Motor neuron (in vitro differentiated cells): ENCODE measurements at regions not wholly inside any gene's neighbourhood (a gene's known extent, or its start where the extent isn't known, plus 50 kb on each side); places are given as distances from the start of the nearest gene placed in this dataset.
A peak's percentile ranks its signal among the peaks of the same experiment; 100 is the strongest.

Experiments used
- ATAC-seq, 8 experiments: fragments of 200-7000 bp; cut with Tn5 transposase; replicated peaks in 6 of 8; 2 replicates each; pipeline ENCODE4 v1.8.0; 2021; ENCODE audit warnings: mild to moderate bottlenecking in 8 of 8, moderate library complexity in 8 of 8
- H3K27ac ChIP-seq, 2 donors: fragments of 250-450 bp; sonication (Bioruptor Pico); 2 replicates each; pipeline ENCODE4 v1.9.0; 2021; ENCODE audit warnings: antibody characterized with exemption in 2 of 2, mild to moderate bottlenecking in 2 of 2, moderate library complexity in 1 of 2
- H3K4me1 ChIP-seq, 2 donors: fragments of 250-450 bp; sonication (Bioruptor Pico); replicated peaks in 1 of 2; 2 replicates each; pipeline ENCODE4 v1.6.1; 2021; ENCODE audit warnings: antibody characterized with exemption in 2 of 2, mild to moderate bottlenecking in 2 of 2, moderate library complexity in 1 of 2
- H3K4me3 ChIP-seq, 5 donors: fragments of 250-450 bp; sonication (Bioruptor Pico); 2 replicates each; pipeline ENCODE4 v1.9.0; 2021; ENCODE audit warnings: antibody characterized with exemption in 5 of 5, mild to moderate bottlenecking in 5 of 5, moderate library complexity in 4 of 5
- WGBS, 10 experiments: fragments of 450-650 bp; shearing (Covaris generic); methylation state at CpG; one replicate each; pipeline ENCODE4 v1.0.0; 2022; 5-methylcytosine and 5-hydroxymethylcytosine counted together
- in situ Hi-C, 9 experiments: fragments of 400-800 bp; cut with MboI; loops; one replicate each; pipeline ENCODE4 v1.15.0; 2021; ENCODE audit warnings: low sequenced_read_pairs in 9 of 9, low pct_unique_long_range_greater_than_20kb in 2 of 9; ENCODE audit not compliant: unreplicated experiment in 9 of 9

DNA sequence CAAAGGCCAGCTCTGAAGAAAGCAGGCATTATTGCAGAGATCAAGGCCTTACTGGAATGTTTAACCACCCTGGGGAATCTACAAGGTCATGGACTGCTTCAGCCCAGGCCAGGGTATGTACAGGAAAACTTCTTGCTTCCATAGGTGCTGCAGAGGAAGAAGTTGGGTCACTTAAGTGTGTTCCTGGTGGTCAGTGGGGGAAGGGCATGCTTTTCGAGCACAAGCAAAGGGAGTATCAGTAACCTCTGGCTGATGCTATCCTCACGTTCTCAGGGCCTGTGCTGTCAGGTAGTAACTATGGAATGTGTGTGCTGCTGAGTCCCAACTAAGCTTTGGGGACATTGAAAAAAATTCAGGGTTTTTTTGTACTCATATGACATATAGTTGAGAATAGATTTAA is 234.0 kb upstream of the SP4 start:
- Histone ChIP-seq H3K4me1 (peaks cover 5 to 14% of the 10 kb centered on the region in 2 donors), H3K27ac (no peak overlapping the region), H3K4me3 (no peak overlapping the region)
- ATAC-seq = no peak
- WGBS, 10 experiments = 0 to 93% (median 70%) methylated on average over 1 to 2 of the region's 2 CpGs; no CpG with 5 or more reads in 1 of the 10 experiments
- in situ Hi-C loops = no loop called here

- Histone ChIP-seq H3K4me1 (peaks cover under 1 to 8% of the 10 kb centered on the region in 2 donors), H3K27ac (no peak overlapping the region), H3K4me3 (no peak overlapping the region)
- ATAC-seq = no peak
- in situ Hi-C loops = no loop called here
- 0 to 100% (median 84%) methylated on average over 1 to 4 of the region's 4 CpGs; no CpG with 5 or more reads in 1 of the 10 experiments for WGBS, 10 experiments
These were observed 232.9 kb upstream of the SP4 start for GRCh38 chr7:21194936-21195335.

DNA sequence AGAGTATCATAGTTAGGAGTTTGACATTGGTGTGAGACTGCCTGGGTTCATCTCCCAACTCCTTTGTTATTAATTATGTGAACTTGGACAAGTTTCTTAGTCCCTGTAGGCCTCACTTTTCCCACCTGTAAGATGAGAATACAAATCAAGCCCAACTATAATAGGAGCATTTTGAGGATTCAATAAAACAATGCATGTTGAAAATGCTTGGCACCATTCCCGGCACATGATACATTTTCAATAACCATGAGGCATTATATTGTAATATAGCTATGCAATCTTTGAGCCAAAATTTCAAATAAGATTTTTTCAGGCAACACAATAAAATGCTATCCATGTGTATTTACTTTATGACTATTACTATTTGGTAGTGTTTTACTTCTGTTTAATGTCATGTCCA is 229.0 kb upstream of the SP4 start:
- no peak for ATAC-seq
- Histone ChIP-seq H3K4me3 (no peak overlapping the region), H3K4me1 (peaks cover 5 to 8% of the 10 kb centered on the region in 2 donors), H3K27ac (no peak overlapping the region)
- in situ Hi-C loops = no loop called here
- 0 to 100% (median 20%) methylated on average over 1 of the region's 1 CpG; no CpG with 5 or more reads in 3 of the 10 experiments for WGBS, 10 experiments

GRCh38 chr7:21200503-21200902 is 227.4 kb upstream of the SP4 start:
- 23 to 100% (median 67%) methylated on average over 2 to 6 of the region's 7 CpGs for WGBS, 10 experiments
- peak in 5 of 8 experiments; percentile 42 to 91 (median 57) for ATAC-seq

DNA sequence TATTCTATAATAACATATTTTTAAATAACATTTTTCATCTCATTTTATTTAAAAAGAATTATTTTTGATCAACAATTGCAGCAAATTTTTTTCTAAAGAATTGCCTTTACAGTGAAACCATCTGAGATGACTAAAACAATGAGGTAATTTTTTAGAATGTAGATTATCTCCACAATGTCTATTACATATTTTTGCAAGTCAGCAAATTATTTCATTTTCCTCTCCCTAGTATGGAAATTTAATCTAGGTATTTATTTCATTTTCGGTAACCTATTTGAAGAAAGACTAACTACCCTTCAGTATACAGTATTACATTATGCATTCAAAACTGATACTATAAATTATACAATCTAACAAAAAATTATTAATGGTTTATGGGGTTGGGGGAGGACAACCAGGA is 213.2 kb upstream of the SP4 start:
- 0 to 100% (median 60%) methylated on average over 1 of the region's 1 CpG; no CpG with 5 or more reads in 1 of the 10 experiments for WGBS, 10 experiments
- no peak for ATAC-seq
- Histone ChIP-seq H3K4me1 (no peaks in the 10 kb centered on the region), H3K27ac (no peak overlapping the region), H3K4me3 (no peak overlapping the region)
- in situ Hi-C loops = no loop called here

More at GRCh38 chr7:21200503-21200902, 227.4 kb upstream of the SP4 start:
- peaks cover 5 to 8% of the 10 kb centered on the region in 2 donors for H3K4me1 ChIP-seq
- in situ Hi-C loops = no loop called here
- H3K4me3 ChIP-seq = no peak overlapping the region
- H3K27ac ChIP-seq = no peak overlapping the region

DNA sequence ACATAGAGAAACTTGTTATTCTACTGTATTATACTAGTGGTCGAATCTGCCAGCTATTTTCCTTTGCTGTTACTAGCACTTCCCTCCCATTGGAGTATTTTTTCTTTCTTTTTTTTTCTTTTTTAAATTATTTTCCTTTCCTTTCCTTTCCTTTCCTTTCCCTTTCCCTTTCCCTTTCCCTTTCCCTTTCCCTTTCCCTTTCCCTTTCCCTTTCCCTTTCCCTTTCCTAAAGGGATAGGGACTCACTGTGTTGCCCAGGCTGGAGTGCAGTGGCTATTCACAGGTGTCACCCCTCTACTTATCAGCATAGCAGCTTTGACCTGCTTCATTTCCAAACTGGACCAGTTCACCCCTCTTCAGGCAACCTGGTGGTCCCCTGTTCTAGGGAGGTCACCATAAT is 212.6 kb upstream of the SP4 start:
- in situ Hi-C loops = no loop called here
- Histone ChIP-seq H3K27ac (no peak overlapping the region), H3K4me1 (no peaks in the 10 kb centered on the region), H3K4me3 (no peak overlapping the region)
- 0 to 100% (median 40%) methylated on average over 1 of the region's 1 CpG; no CpG with 5 or more reads in 3 of the 10 experiments for WGBS, 10 experiments
- ATAC-seq = no peak

DNA sequence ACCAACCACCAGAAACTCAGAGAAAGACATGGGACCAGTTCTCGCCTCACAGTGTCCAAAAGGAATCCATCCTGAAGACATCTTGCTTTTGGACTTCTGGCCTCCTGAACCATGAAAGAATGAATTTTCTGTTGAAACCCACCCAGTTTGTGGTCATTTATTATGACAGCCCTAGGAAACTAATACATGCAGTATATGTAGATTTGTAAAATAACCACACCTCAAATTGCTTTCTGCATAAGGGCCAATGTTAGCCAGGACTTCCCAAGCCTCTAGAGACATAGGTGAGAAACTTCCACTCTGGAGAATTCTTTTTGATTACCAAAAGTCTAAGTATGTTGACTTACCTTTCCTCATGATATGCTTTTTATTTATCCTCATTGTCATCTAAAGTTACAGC is 210.5 kb upstream of the SP4 start:
- in situ Hi-C loops = no loop called here
- Histone ChIP-seq H3K4me3 (no peak overlapping the region), H3K27ac (no peak overlapping the region), H3K4me1 (no peaks in the 10 kb centered on the region)
- ATAC-seq = peak in 2 of 8 experiments; percentile 55 to 73
- WGBS, 10 experiments = 14 to 80% (median 26%) methylated on average over 1 of the region's 1 CpG; no CpG with 5 or more reads in 6 of the 10 experiments

- in situ Hi-C loops = no loop called here
- WGBS, 10 experiments = 0 to 100% (median 83%) methylated on average over 1 to 2 of the region's 2 CpGs; no CpG with 5 or more reads in 1 of the 10 experiments
These were observed 209.7 kb upstream of the SP4 start for GRCh38 chr7:21218155-21218554.

DNA sequence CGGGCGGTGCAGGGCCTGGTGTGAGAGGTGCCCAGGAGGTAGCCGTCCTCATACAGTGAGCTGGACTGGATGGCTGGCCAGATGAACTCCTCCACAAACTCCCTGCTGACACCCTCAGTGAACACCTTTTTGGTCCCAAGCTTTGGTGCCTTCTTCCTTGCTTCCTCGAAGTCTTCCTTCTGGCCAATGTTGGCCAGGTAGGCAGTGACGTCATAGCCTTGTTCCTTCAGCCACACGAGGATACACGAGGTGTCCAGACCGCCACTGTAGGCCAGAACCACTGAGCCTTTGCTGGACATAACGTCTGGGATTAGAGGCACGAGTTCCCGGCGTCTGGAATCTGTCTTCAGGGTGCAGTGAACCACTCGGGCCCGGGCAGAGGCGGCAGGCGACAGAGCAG is 206.8 kb upstream of the SP4 start:
- no peak for ATAC-seq
- Histone ChIP-seq H3K4me1 (no peaks in the 10 kb centered on the region), H3K27ac (no peak overlapping the region), H3K4me3 (no peak overlapping the region)
- in situ Hi-C loops = no loop called here
- WGBS, 10 experiments = 33 to 100% (median 86%) methylated on average over 1 to 13 of the region's 16 CpGs; no CpG with 5 or more reads in 3 of the 10 experiments

More at GRCh38 chr7:21218155-21218554, 209.7 kb upstream of the SP4 start:
- Histone ChIP-seq H3K4me1 (no peaks in the 10 kb centered on the region), H3K27ac (no peak overlapping the region), H3K4me3 (no peak overlapping the region)
- ATAC-seq = peak in 1 of 8 experiments; percentile 52

DNA sequence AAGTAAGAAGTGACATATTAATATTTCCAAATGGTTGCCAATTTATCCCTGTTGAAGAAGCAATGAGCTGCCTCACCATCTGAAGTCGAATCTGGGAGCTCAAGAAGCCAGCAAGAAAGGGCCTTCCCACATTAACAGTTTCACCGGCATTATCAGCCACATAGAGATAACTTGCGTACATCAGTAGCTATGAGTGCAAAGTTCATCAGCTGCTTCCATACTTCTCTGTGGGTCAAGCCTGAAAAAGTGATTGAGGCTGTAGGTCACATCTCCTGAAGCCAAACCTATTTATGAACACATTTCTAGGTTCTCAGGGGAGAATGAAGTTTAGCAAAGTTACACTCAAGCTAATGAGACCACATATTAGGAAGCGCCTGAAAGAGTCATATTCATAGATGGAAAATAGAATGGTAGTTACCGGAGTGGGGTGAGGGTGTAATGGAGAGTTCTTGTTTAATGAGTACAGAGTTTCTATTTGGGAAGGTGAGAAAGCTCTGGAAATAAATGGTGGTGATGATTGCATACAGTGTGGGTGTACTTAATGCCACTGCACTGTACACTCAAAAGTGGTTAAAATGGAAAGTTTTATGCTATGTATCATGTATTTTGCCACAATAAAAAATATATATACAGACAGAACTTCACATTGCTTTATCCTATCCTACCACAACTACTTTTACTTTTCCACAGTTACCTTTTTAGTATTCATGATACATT is 189.3 kb upstream of the SP4 start:
- Histone ChIP-seq H3K4me1 (peaks cover 0 to 3% of the 10 kb centered on the region in 2 donors), H3K4me3 (no peak overlapping the region), H3K27ac (no peak overlapping the region)
- in situ Hi-C loops = loop anchor here in 2 of 9 experiments (25.0 kb wide), 2 partner anchors 251 to 451 kb away; partner anchors contain the start of gene SP8 (in 2 of the 2)
- WGBS, 10 experiments = 25 to 100% (median 90%) methylated on average over 1 to 5 of the region's 5 CpGs; no CpG with 5 or more reads in 2 of the 10 experiments
- no peak for ATAC-seq

DNA sequence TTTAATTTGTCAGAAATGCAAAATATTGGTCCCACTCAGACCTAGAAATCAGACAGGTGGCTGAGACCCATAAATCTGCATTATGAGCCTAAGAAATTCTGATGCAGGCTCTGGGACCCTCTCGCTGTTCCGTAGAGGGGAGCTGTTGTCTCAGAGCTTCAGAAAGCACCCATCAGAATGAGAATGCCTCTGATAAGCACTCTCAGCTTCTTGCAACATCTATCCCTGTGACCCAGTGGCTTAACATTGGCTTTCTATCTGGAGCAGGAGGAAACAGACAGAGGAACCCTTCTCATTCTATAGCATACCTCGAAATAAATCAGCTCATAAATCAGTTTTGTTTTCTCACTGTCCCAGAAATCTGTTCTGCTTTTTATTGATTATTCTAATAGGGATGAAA is 184.6 kb upstream of the SP4 start:
- WGBS, 10 experiments = 0 to 75% (median 36%) methylated on average over 1 to 3 of the region's 3 CpGs; no CpG with 5 or more reads in 2 of the 10 experiments
- peak in 3 of 8 experiments; percentile 32 to 44 (median 34) for ATAC-seq
- in situ Hi-C loops = loop anchor here in 3 of 9 experiments (10.0 to 25.0 kb wide), 3 partner anchors 256 to 468 kb away; partner anchors contain the start of gene SP8 (in 2 of the 3)

DNA sequence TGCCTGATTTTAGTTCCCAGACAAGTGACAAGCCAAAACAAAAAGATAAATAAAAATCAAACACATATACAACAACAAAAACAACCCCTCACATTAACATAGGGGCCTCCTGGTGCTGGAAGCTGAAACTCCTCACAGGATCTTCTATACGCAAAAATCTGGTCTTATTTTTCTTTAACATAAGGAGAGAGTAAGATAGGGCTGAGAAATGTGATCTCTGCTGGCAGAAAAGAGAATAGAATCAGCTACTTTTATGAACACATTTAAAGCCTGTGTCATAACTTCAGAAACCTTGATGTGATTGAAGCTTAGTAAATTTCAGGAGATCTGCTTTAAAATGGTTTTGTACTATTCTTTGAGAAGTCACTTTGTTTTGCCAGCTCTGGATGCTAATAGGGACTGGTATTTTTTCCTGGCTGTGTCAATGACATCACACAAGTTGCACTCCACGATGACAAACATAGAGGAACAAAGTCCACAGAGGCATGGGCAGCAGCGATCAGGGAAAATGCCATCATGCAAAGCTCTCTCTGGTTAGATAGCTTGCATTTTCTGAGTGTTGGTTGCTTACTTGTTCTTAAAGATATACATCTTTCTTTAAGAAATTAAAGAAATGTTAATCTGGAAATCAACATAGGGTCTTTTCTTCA is 176.6 kb upstream of the SP4 start:
- H3K4me1 ChIP-seq = peaks cover 34 to 49% of the 10 kb centered on the region in 2 donors
- no peak overlapping the region for H3K4me3 ChIP-seq
- ATAC-seq = peak in 5 of 8 experiments; percentile 46 to 79 (median 66)
- 0 to 88% (median 17%) methylated on average over 1 to 3 of the region's 3 CpGs for WGBS, 10 experiments
- H3K27ac ChIP-seq = peak overlapping the region in 1 of 2 donors; percentile 25
- in situ Hi-C loops = loop anchor here (10.0 to 25.0 kb wide), 7 partner anchors 236 to 511 kb away; partner anchors contain the start of gene SP8 (in 4 of the 9)

More for the DNA sequence above, 184.6 kb upstream of the SP4 start:
- Histone ChIP-seq H3K4me1 (peaks cover 0 to 3% of the 10 kb centered on the region in 2 donors), H3K27ac (no peak overlapping the region), H3K4me3 (no peak overlapping the region)
